ENCODE measurements at regions not wholly inside any gene's neighbourhood (a gene's known extent, or its start where the extent isn't known, plus 50 kb on each side); places are given as distances from the start of the nearest gene placed in this dataset.

DNA sequence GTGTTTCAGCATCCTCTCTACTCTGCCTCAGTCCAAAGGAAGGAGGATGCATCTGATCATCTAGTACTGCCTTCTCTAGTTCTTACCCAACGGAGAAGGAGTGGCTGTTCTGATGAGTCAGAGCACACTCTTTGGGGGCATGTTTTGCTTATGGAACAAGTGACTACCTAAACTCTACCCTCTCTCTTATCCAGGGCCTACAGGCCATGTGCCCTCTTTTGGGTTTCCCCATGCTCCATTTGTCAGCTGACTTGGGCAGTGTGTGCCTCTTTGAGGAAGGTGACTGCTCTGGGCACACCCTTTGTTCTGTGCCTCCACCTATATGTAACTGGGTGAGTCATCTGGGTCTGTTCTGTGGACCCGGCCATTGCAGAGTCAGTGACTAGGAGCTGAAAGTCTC lies 89.6 kb upstream of the BNC2 start:
- DNase-seq (ENCODE audit: low read depth in 4 of 4, low spot score in 3 of 4): no peak

DNA sequence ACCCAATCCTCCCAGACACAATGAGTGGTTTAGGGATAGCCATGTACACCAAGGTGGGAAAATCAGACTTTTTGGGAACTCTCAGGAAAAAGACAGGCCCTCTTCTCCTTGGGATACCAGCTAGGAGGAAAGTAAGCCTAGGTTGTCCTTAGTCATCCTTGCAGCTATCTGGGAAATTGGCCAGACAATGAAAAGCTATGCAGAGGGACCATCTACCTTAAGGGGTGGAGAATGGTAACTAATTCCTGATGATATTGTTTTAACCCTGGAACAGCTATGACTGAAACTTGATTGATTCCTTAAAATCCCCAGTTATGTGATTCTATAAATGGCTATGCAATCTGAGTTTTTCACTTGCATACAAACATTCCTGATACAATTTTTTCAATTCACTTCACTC lies 88.9 kb upstream of the BNC2 start:
- no peak for DNase-seq (ENCODE audit: low read depth in 4 of 4, low spot score in 3 of 4)

DNA sequence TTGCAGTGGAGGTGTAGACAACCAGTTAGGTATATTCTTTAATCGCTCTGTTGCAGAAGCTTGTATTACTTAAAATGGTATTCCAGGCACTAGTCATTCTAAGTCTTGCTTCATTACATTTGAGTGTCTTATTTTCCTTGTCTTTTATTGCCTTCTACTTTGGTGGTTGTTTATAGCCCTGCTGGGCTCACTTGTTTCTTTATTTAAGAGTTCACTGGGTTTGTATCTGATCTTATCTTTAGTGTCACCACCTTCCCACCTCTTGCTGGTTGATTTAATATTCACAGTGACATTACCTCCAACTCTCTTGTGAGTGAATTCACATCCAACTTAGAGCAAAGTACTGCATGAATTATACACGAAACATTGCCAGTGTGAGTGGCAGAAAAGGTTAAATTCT lies 83.6 kb upstream of the BNC2 start:
- DNase-seq (ENCODE audit: low read depth in 4 of 4, low spot score in 3 of 4): peak; percentile 7 to 49 (median 14)

DNA sequence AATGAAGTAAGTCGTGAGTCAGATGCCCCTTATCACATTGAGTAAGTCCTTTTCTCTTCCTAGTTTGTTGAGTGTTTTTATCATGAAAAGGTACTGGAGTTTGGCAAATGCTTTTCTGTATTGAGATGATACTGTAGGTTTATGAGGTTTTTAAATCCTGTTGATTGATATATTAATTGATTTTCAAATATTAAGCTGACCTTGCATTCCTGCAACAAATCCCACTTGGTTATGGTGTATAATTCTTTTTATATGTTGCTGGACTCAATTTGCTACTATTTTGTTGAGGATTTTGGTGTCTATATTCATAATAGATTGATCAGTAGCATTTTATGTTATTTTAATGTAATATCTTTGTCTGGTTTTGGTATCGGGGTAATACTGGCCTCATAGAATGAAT lies 81.0 kb upstream of the BNC2 start:
- DNase-seq (ENCODE audit: low read depth in 4 of 4, low spot score in 3 of 4): no peak

DNA sequence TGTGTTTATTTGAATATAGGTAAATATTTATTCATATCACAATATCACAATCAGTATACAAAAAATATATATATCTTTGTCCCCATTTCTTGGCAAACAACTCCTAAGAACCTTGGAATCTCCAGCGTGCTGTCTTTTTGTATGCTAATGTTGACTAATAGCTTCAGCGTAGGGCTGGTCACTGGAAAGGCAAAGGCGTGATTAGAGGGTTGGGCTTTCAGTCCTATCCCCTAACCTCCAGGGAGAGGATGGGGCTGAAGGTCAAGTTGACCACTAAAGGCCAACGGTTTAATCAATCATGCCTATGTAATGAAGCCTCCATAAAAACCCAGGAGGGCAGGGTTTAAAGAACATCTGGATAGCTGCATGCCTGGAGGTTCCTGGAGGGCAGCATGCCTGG lies 79.6 kb upstream of the BNC2 start:
- DNase-seq (ENCODE audit: low read depth in 4 of 4, low spot score in 3 of 4): no peak

DNA sequence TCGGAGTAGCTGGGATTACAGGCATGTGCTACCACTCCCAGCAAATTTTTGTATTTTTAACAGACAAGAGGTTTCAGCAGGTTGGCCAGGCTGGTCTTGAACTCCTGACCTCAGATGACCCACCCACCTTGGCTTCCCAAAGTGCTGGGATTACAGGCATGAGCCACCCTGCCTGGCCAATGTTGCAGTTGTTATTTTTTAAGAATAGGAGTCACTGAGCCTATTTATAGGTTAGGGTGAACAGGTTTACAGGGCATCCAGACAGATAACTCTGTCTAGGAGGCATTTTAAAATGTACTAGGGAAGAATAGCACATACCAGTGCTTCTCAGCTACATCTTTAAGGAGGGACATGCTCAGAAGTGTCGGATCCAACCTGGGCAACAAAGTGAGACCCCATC lies 60.1 kb upstream of the BNC2 start:
- DNase-seq (ENCODE audit: low read depth in 4 of 4, low spot score in 3 of 4): no peak

DNA sequence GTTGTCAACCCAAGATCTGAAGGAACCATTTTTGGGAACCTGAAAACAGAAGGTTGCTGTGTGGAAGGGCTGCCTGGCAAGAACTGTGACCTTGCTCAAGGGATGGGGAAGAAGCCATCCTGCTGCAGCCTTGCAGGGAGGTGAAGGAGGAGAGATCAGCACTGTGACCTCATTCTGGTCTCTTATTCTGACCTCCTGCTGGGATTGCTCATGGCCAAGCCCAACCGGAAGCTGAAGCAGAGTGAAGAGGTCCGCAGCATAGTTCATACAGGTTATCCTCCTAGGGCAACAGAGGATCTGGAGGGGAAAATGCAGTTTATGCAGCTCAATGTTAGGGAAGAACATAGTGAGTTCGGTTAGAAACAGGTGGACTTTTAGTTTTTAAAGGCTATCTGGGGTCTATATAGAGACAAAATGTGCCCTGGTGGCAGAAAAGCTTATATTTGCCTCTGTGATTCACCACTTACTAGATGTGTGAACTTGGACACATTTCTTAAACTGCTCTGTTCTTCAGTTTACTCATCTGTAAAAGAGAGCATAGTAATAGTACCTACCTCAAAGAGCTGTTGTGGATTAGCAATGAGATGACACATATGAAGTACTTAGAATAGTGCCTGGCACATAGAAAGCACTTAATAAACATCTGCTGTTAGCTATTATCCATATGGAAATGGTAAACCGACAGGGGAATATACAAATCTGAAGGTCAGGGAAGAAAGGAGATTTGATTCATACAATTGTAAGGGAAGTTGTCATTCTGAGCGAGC lies 57.9 kb upstream of the BNC2 start:
- DNase-seq (ENCODE audit: low read depth in 4 of 4, low spot score in 3 of 4): no peak

DNA sequence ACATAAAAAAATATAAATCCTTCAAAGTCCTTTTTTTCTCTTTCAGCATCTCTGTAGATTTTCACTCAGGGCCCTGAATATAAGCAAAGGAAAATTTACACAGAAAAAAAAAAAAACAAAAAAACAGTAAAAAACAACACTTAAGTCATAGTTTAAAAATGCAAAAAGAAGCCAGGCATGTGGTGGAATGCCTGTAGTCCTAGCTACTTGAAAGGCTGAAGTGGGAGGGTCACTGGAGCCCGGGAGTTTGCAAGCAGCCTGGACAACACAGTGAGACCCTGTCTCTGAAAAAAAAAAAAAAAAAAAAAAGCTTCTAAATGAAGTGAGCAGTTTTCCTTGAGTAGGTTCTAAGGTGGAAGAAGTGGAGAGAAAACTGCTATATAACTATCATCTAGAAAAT lies 55.0 kb upstream of the BNC2 start:
- DNase-seq (ENCODE audit: low read depth in 4 of 4, low spot score in 3 of 4): no peak

DNA sequence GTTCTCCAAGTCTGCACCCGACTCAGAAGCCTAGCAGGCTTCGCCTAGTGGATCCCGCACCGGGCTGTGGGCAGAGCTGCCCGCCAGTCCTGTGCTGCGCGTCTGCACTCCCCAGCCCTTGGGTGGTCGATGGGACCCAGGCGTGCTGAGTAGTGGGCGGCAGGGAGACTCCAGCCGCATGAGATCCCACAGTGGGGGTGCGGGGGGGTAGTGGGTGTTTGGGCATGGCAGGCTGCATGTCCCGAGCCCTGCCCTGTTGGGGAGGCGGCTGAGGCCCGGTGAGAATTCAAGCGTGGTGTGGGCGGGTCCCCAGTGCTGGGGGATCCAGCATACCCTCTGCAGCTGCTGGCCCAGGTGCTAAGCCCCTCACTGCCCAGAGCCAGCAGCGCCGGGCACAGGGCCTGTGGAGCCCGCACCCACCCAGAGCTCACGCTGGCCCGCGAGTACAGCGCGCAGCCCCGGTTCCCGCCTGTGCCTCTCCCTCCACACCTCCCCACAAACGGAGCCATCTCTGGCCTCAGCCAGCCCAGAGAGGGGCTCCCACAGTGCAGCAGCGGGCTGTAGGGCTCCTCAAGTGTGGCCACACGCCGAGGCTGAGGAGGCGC lies 53.9 kb upstream of the BNC2 start:
- no peak for DNase-seq (ENCODE audit: low read depth in 4 of 4, low spot score in 3 of 4)

DNA sequence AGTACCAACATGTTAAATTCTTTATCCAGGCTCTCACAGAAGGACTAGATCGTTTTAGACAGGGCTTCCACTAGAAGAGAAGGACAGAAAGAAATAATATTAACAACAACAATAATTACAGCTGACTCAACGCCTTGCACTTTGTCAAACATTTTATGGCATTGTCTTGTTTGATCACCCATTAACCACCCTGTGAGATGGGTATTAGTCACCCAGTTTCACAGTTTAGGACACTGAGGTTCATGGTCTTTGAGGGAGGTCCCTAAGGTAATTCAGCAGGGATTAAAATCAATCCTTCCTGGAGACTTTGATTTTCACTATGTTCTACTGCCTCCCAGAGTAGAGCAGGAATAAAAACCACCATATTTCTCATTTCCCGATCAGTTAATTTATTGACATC lies 51.4 kb upstream of the BNC2 start:
- DNase-seq (ENCODE audit: low read depth in 4 of 4, low spot score in 3 of 4): no peak

Measured in left renal pelvis (tissue), 4 donors.